Suprapubic skin (tissue), 4 donors: ENCODE measurements at regions not wholly inside any gene's neighbourhood (a gene's known extent, or its start where the extent isn't known, plus 50 kb on each side); places are given as distances from the start of the nearest gene placed in this dataset.

ENCODE experiments used
- DNase-seq, 2 donors: peaks; one replicate each; pipeline ENCODE4 v3.0.0-alpha.2; 2019; ENCODE audit warnings: low spot score in 2 of 2
- H3K27ac ChIP-seq: fragments of 200-600 bp; sonication (generic); one replicate; pipeline ENCODE4 v1.5.1; 2019
- H3K27me3 ChIP-seq: fragments of 200-600 bp; sonication (generic); one replicate; pipeline ENCODE4 v1.5.1; 2019
- H3K36me3 ChIP-seq: fragments of 200-600 bp; sonication (generic); one replicate; pipeline ENCODE4 v1.5.1; 2019
- H3K4me1 ChIP-seq: fragments of 200-600 bp; sonication (generic); one replicate; pipeline ENCODE4 v1.5.1; 2019
- H3K4me3 ChIP-seq: fragments of 200-600 bp; sonication (generic); one replicate; pipeline ENCODE4 v1.5.1; 2019; ENCODE audit warnings: mild to moderate bottlenecking
- H3K9me3 ChIP-seq: fragments of 200-600 bp; sonication (generic); one replicate; pipeline ENCODE4 v1.5.1; 2019
- CTCF ChIP-seq, 2 donors: fragments of 200-600 bp in 1 of 2; fragments of 450-650 bp in 1 of 2; sonication (generic) in 1 of 2; IDR thresholded peaks; one replicate each; pipeline ENCODE4 v1.5.1; 2016 to 2019; ENCODE audit warnings: antibody characterized with exemption in 2 of 2, mild to moderate bottlenecking in 1 of 2, moderate library complexity in 1 of 2
- EP300 ChIP-seq: sonication (generic); formaldehyde crosslinking; IDR thresholded peaks from one replicate; pipeline ENCODE4 v1.6.1; 2017; ENCODE audit warnings: antibody characterized with exemption
- POLR2A ChIP-seq, 2 donors: fragments of 450-650 bp; IDR thresholded peaks; one replicate each; pipeline ENCODE4 v1.6.1; 2017; ENCODE audit warnings: antibody characterized with exemption in 2 of 2, mild to moderate bottlenecking in 2 of 2, moderate library complexity in 2 of 2
- POLR2AphosphoS5 ChIP-seq, 3 donors: sonication (generic); formaldehyde crosslinking; IDR thresholded peaks; one replicate each; pipeline ENCODE4 v1.6.1; 2017; ENCODE audit warnings: antibody characterized with exemption in 3 of 3
- whole genome bisulfite sequencing: methylation state at CpG from one replicate; pipeline ENCODE4 v1.1.5; 2018; 5-methylcytosine and 5-hydroxymethylcytosine counted together

- H3K27me3 ChIP-seq = no peaks in the 10 kb centered on the region
- WGBS = 77% methylated on average over 2 of the region's 2 CpGs
- TF ChIP-seq POLR2AphosphoS5 (IDR thresholded peaks at IDR 0.05) = no peak
- TF ChIP-seq EP300 = no peak
- TF ChIP-seq POLR2A (IDR thresholded peaks at IDR 0.05) = no peak
- TF ChIP-seq CTCF (IDR thresholded peaks at IDR 0.05) = no peak
- no peaks in the 10 kb centered on the region for H3K4me1 ChIP-seq
- DNase-seq = no peak
- H3K27ac ChIP-seq = no peak overlapping the region
- no peaks in the 10 kb centered on the region for H3K9me3 ChIP-seq
- no peaks in the 10 kb centered on the region for H3K36me3 ChIP-seq
- no peak overlapping the region for H3K4me3 ChIP-seq
Measured at GRCh38 chr3:117527346-117527745, 817.8 kb downstream of the TUSC7 start.

GRCh38 chr3:117528688-117529087 is 819.1 kb downstream of the TUSC7 start:
- H3K27me3 ChIP-seq = no peaks in the 10 kb centered on the region
- no peaks in the 10 kb centered on the region for H3K9me3 ChIP-seq
- H3K27ac ChIP-seq = no peak overlapping the region
- 73% methylated on average over 1 of the region's 1 CpG for WGBS
- no peaks in the 10 kb centered on the region for H3K4me1 ChIP-seq
- TF ChIP-seq EP300 = no peak
- DNase-seq = no peak
- no peak overlapping the region for H3K4me3 ChIP-seq
- H3K36me3 ChIP-seq = no peaks in the 10 kb centered on the region

GRCh38 chr3:117531078-117531767 is 821.6 kb downstream of the TUSC7 start:
- Histone ChIP-seq H3K27ac (no peak overlapping the region), H3K27me3 (no peaks in the 10 kb centered on the region), H3K9me3 (no peaks in the 10 kb centered on the region), H3K4me1 (no peaks in the 10 kb centered on the region), H3K36me3 (no peaks in the 10 kb centered on the region), H3K4me3 (no peak overlapping the region)
- DNase-seq = no peak
- no peak for TF ChIP-seq POLR2AphosphoS5 (IDR thresholded peaks at IDR 0.05)
- TF ChIP-seq EP300 = no peak
- no peak for TF ChIP-seq POLR2A (IDR thresholded peaks at IDR 0.05)
- TF ChIP-seq CTCF (IDR thresholded peaks at IDR 0.05) = no peak
- 32% methylated on average over 8 of the region's 8 CpGs for WGBS

- Histone ChIP-seq H3K9me3 (no peaks in the 10 kb centered on the region), H3K27ac (no peak overlapping the region), H3K4me3 (no peak overlapping the region), H3K36me3 (no peaks in the 10 kb centered on the region), H3K27me3 (no peaks in the 10 kb centered on the region), H3K4me1 (no peaks in the 10 kb centered on the region)
- 60% methylated on average over 8 of the region's 8 CpGs for WGBS
- no peak for DNase-seq
- TF ChIP-seq POLR2A (IDR thresholded peaks at IDR 0.05) = no peak
- no peak for TF ChIP-seq POLR2AphosphoS5 (IDR thresholded peaks at IDR 0.05)
- TF ChIP-seq CTCF (IDR thresholded peaks at IDR 0.05) = no peak
- no peak for TF ChIP-seq EP300
Measured at GRCh38 chr3:117532268-117532667, 822.7 kb downstream of the TUSC7 start.

- H3K9me3 ChIP-seq = no peaks in the 10 kb centered on the region
- H3K27ac ChIP-seq = no peak overlapping the region
- TF ChIP-seq EP300 = no peak
- TF ChIP-seq POLR2A (IDR thresholded peaks at IDR 0.05) = no peak
- no peak for TF ChIP-seq POLR2AphosphoS5 (IDR thresholded peaks at IDR 0.05)
- no peak for TF ChIP-seq CTCF (IDR thresholded peaks at IDR 0.05)
- WGBS = 80% methylated on average over 1 of the region's 1 CpG
- no peaks in the 10 kb centered on the region for H3K4me1 ChIP-seq
- H3K27me3 ChIP-seq = no peaks in the 10 kb centered on the region
- no peak overlapping the region for H3K4me3 ChIP-seq
- no peaks in the 10 kb centered on the region for H3K36me3 ChIP-seq
- DNase-seq = no peak
Measured at GRCh38 chr3:117534138-117534537, 824.6 kb downstream of the TUSC7 start.

GRCh38 chr3:117536006-117536405 is 826.4 kb downstream of the TUSC7 start:
- DNase-seq = no peak
- 87% methylated on average over 4 of the region's 4 CpGs for WGBS

More at GRCh38 chr3:117536006-117536405, 826.4 kb downstream of the TUSC7 start:
- H3K4me1 ChIP-seq = no peaks in the 10 kb centered on the region
- no peaks in the 10 kb centered on the region for H3K27me3 ChIP-seq
- no peaks in the 10 kb centered on the region for H3K36me3 ChIP-seq
- no peak for TF ChIP-seq POLR2A (IDR thresholded peaks at IDR 0.05)
- no peak for TF ChIP-seq EP300
- TF ChIP-seq POLR2AphosphoS5 (IDR thresholded peaks at IDR 0.05) = no peak
- TF ChIP-seq CTCF (IDR thresholded peaks at IDR 0.05) = no peak
- H3K9me3 ChIP-seq = no peaks in the 10 kb centered on the region
- H3K27ac ChIP-seq = no peak overlapping the region
- H3K4me3 ChIP-seq = no peak overlapping the region
